Activated CD4-positive, alpha-beta memory T cell treated with anti-CD3 and anti-CD28 coated beads, Interleukin-2, amount 10 ng/mL, durations not matched to agents 7 days and 5 days (primary cell): ENCODE measurements at regions not wholly inside any gene's neighbourhood (a gene's known extent, or its start where the extent isn't known, plus 50 kb on each side); places are given as distances from the start of the nearest gene placed in this dataset.

Experiments used
- CTCF ChIA-PET: fragments of 350-600 bp; sonication (Branson Sonifier 250); formaldehyde crosslinking; loops from one replicate; lab custom pipeline; 2021; ENCODE audit warnings: antibody characterized with exemption, inconsistent platforms; lab: Charles Lee
- POLR2A ChIA-PET: fragments of 350-600 bp; sonication (Branson Sonifier 250); formaldehyde crosslinking; loops from one replicate; lab custom pipeline; 2021; ENCODE audit warnings: antibody characterized with exemption; lab: Charles Lee
- DNase-seq: peaks from one replicate; pipeline ENCODE4 v3.0.0-alpha.2; 2020
- H3K27ac Mint-ChIP-seq: one replicate; pipeline ENCODE4 v1.8.0; 2021; ENCODE audit warnings: mild to moderate bottlenecking, mixed read lengths
- H3K27me3 Mint-ChIP-seq: one replicate; pipeline ENCODE4 v1.8.0; 2021; ENCODE audit warnings: mixed read lengths
- H3K36me3 Mint-ChIP-seq: one replicate; pipeline ENCODE4 v1.8.0; 2021; ENCODE audit warnings: low read depth, mixed read lengths
- H3K4me1 Mint-ChIP-seq: one replicate; pipeline ENCODE4 v1.8.0; 2021; ENCODE audit warnings: mixed read lengths
- H3K4me3 Mint-ChIP-seq: one replicate; pipeline ENCODE4 v1.8.0; 2021; ENCODE audit warnings: mild to moderate bottlenecking, mixed read lengths
- H3K9me3 Mint-ChIP-seq: one replicate; pipeline ENCODE4 v1.8.0; 2021; ENCODE audit warnings: mixed read lengths

DNA sequence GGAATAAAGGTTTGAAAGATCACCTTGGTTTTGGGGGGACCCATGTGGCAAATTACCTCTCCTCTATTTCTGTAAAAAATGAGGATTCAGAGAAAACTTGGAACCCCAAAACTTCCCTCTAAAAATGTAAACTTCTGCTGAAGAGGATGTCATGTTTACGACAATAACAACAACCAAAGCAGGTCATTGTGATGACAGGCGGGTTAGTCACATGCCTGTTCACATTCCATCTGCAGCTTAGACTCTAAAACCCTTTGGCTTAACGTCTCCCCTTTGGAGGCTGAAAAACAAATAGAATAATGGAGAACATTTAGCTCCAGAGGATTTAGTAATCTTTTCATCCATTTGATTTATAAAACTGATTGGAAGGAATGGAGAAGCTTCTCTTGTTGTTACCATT lies 75.0 kb upstream of the FAM9C start:
- Mint-ChIP-seq H3K27me3 (no peaks in the 10 kb centered on the region), H3K27ac (no peak overlapping the region), H3K4me3 (no peak overlapping the region), H3K4me1 (peaks cover 26% of the 10 kb centered on the region), H3K9me3 (peaks cover 12% of the 10 kb centered on the region), H3K36me3 (peaks cover 21% of the 10 kb centered on the region)
- no peak for DNase-seq
- ChIA-PET CTCF (no interaction called here), POLR2A (no interaction called here)

- Mint-ChIP-seq H3K27ac (no peak overlapping the region), H3K36me3 (peaks cover 11% of the 10 kb centered on the region), H3K27me3 (no peaks in the 10 kb centered on the region), H3K4me1 (peaks cover 7% of the 10 kb centered on the region), H3K9me3 (peaks cover 12% of the 10 kb centered on the region), H3K4me3 (no peak overlapping the region)
- ChIA-PET POLR2A (no interaction called here), CTCF (interaction anchor here (1.5 kb wide), 1 partner anchor 169 kb away, joined by 3 read pairs; no protein-coding TSS in a partner anchor)
- no peak for DNase-seq
These were observed 70.9 kb upstream of the FAM9C start for GRCh38 chrX:13115146-13115855.

DNA sequence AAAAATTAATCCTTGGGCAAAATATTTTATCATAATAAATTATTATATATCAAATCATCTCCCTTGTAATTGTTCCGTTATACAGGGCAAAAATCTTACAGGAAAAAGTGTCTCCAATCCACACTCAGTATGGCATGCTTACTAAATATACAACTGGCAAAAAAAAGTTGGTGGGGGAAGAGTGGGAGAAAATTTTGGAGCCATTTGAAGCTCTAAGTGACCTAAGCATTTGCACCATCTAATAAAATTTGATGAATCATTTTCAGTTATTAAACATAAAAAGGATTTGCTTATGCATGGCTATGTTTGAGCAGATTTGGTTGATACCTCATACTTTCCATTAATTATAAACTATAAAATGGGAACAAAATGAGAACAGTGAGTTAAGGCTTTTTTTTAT lies 68.1 kb upstream of the FAM9C start:
- Mint-ChIP-seq H3K27ac (no peak overlapping the region), H3K4me1 (peaks cover 7% of the 10 kb centered on the region), H3K27me3 (no peaks in the 10 kb centered on the region), H3K4me3 (no peak overlapping the region), H3K36me3 (peaks cover 5% of the 10 kb centered on the region), H3K9me3 (peaks cover 8% of the 10 kb centered on the region)
- POLR2A ChIA-PET, result no interaction called here
- DNase-seq, result no peak
- CTCF ChIA-PET, result no interaction called here

- Mint-ChIP-seq H3K27me3 (no peaks in the 10 kb centered on the region), H3K4me3 (no peak overlapping the region), H3K9me3 (no peaks in the 10 kb centered on the region), H3K27ac (no peak overlapping the region), H3K4me1 (peaks cover 7% of the 10 kb centered on the region), H3K36me3 (no peaks in the 10 kb centered on the region)
- ChIA-PET CTCF (interaction anchor here (0.6 kb wide), 2 partner anchors 285 to 536 kb away, joined by 3 to 4 read pairs; no protein-coding TSS in a partner anchor), POLR2A (interaction anchor here (0.6 kb wide), 1 partner anchor 126 kb away, joined by 3 read pairs; no protein-coding TSS in a partner anchor)
- DNase-seq, result no peak
These were observed 66.3 kb upstream of the FAM9C start for GRCh38 chrX:13110433-13111324.

DNA sequence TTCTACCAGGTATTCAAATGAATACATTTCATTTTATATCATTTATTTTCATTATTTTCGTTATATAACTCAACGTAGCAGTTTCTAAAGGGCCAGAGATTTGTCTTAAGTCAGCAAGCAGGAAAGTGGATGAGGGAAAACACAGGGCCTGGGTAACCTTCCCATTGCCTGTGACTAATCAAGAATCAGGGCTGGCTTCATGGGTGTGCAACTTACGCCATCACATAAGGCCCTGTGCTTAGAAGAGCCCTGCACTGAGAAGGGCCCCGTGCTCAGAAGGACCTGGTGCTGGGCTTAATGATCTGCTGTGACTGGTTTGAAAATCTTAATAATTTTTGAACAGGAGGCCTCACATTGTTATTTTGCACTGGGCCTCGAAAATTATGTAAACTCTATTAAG lies 65.4 kb upstream of the FAM9C start:
- H3K4me3 Mint-ChIP-seq, result no peak overlapping the region
- DNase-seq, result no peak
- no peaks in the 10 kb centered on the region for H3K27me3 Mint-ChIP-seq
- H3K36me3 Mint-ChIP-seq, result no peaks in the 10 kb centered on the region
- no peaks in the 10 kb centered on the region for H3K9me3 Mint-ChIP-seq
- ChIA-PET POLR2A (no interaction called here), CTCF (no interaction called here)
- no peak overlapping the region for H3K27ac Mint-ChIP-seq
- H3K4me1 Mint-ChIP-seq, result peaks cover 7% of the 10 kb centered on the region

- Mint-ChIP-seq H3K4me3 (no peak overlapping the region), H3K27ac (no peak overlapping the region), H3K36me3 (peaks cover 20% of the 10 kb centered on the region), H3K27me3 (no peaks in the 10 kb centered on the region), H3K4me1 (peaks cover 45% of the 10 kb centered on the region), H3K9me3 (peaks cover 8% of the 10 kb centered on the region)
- POLR2A ChIA-PET, result no interaction called here
- no peak for DNase-seq
- CTCF ChIA-PET, result no interaction called here
These were observed 59.5 kb upstream of the FAM9C start for GRCh38 chrX:13103914-13104274.

GRCh38 chrX:13103188-13103913 lies 58.9 kb upstream of the FAM9C start:
- ChIA-PET POLR2A (no interaction called here), CTCF (interaction anchor here (3.7 kb wide), 1 partner anchor 12 kb away, joined by 16 read pairs; no protein-coding TSS in a partner anchor)
- peaks cover 49% of the 10 kb centered on the region for H3K4me1 Mint-ChIP-seq
- H3K4me3 Mint-ChIP-seq, result no peak overlapping the region
- no peak for DNase-seq
- H3K27me3 Mint-ChIP-seq, result no peaks in the 10 kb centered on the region
- no peak overlapping the region for H3K27ac Mint-ChIP-seq
- peaks cover 22% of the 10 kb centered on the region for H3K36me3 Mint-ChIP-seq
- H3K9me3 Mint-ChIP-seq, result peaks cover 8% of the 10 kb centered on the region

DNA sequence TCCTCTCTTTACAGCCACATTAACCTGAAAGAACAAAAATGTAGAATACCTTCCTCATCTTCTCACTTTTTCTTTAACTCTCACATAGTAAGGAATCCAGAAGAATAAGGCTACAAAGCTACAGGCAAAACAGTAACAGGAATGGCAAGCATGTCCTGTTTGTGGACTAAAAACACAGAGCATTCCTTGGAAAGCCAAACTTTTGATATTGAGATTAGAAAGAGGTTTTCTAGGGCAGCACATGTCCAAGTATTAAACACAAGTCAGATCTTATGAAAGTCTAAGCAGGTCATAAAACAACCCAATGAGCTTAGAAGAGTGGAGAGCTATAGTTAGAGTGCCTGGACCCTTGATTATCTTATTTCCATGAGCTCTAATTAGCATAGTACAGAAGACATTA lies 58.2 kb upstream of the FAM9C start:
- peaks cover 8% of the 10 kb centered on the region for H3K9me3 Mint-ChIP-seq
- peaks cover 53% of the 10 kb centered on the region for H3K4me1 Mint-ChIP-seq
- H3K27ac Mint-ChIP-seq, result no peak overlapping the region
- ChIA-PET CTCF (interaction anchor here (3.7 kb wide), 1 partner anchor 11 kb away, joined by 16 read pairs; no protein-coding TSS in a partner anchor), POLR2A (interaction anchor here (1.9 kb wide), 1 partner anchor 144 kb away, joined by 4 read pairs; no protein-coding TSS in a partner anchor)
- H3K4me3 Mint-ChIP-seq, result no peak overlapping the region
- no peaks in the 10 kb centered on the region for H3K27me3 Mint-ChIP-seq
- H3K36me3 Mint-ChIP-seq, result peaks cover 25% of the 10 kb centered on the region
- no peak for DNase-seq

- Mint-ChIP-seq H3K27me3 (no peaks in the 10 kb centered on the region), H3K36me3 (peaks cover 27% of the 10 kb centered on the region), H3K4me1 (peaks cover 62% of the 10 kb centered on the region), H3K27ac (peak overlapping the region; percentile 76), H3K9me3 (peaks cover 8% of the 10 kb centered on the region), H3K4me3 (no peak overlapping the region)
- peak; percentile 66 for DNase-seq
- POLR2A ChIA-PET, result interaction anchor here (0.9 to 2.3 kb wide), 5 partner anchors 9 to 143 kb away, joined by 3 to 11 read pairs (median 4); no protein-coding TSS in a partner anchor
- CTCF ChIA-PET, result interaction anchor here (0.5 to 3.7 kb wide), 3 partner anchors 10 to 648 kb away, joined by 5 to 16 read pairs (median 11); no protein-coding TSS in a partner anchor
These were observed 57.2 kb upstream of the FAM9C start for GRCh38 chrX:13101441-13102139.

DNA sequence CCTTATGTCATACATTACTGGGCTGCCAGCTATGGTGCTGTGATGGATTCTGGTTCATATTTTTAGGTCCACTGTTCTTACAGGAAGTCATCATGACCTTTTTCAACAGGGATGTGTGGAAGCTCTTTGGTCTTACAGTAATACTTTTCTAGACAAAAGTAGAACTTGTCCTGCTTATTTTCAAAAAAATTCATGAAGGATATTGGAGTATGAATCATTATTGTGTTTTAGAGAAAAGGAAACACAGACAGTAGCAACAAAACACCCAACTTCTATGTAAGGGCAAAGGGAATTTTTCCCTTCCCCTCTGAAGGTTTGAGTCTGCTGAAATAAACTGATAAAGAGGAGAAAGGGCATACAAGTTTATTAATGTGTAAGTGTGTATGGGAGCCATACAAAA lies 54.7 kb upstream of the FAM9C start:
- Mint-ChIP-seq H3K4me1 (peaks cover 83% of the 10 kb centered on the region), H3K4me3 (no peak overlapping the region)
- CTCF ChIA-PET, result interaction anchor here (1.1 kb wide), 1 partner anchor 121 kb away, joined by 3 read pairs; no protein-coding TSS in a partner anchor

DNA sequence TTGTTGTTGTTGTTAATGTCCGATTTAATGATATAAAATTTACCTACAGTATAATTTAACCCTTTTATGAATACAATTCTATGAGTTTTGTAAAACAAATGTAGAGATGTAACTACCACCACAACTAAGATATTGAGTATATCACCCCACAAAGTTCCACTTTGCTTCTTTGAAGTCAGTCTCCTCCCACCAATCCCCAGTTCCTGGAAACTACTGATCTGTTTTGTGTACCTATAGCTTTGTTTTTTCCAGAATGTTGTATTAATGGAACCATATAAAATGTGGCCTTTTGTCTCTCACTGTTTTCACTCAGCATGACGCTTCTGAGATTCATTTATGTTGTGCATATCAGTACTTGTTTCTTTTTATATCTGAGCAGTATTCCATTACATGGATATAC lies 52.3 kb upstream of the FAM9C start:
- no peaks in the 10 kb centered on the region for H3K27me3 Mint-ChIP-seq
- H3K27ac Mint-ChIP-seq, result peak overlapping the region; percentile 55
- peaks cover 89% of the 10 kb centered on the region for H3K4me1 Mint-ChIP-seq
- no peaks in the 10 kb centered on the region for H3K9me3 Mint-ChIP-seq
- peaks cover 14% of the 10 kb centered on the region for H3K36me3 Mint-ChIP-seq
- no peak for DNase-seq
- no peak overlapping the region for H3K4me3 Mint-ChIP-seq
- ChIA-PET CTCF (interaction anchor here (0.7 to 13.0 kb wide), 2 partner anchors 42 to 146 kb away, joined by 7 to 273 read pairs; no protein-coding TSS in a partner anchor), POLR2A (interaction anchor here (1.3 to 24.1 kb wide), 2 partner anchors 15 to 120 kb away, joined by 3 to 1502 read pairs; partner anchors contain the start of gene TMSB4X)

More for the DNA sequence above, 54.7 kb upstream of the FAM9C start:
- H3K9me3 Mint-ChIP-seq, result peaks cover 8% of the 10 kb centered on the region
- DNase-seq, result no peak
- H3K36me3 Mint-ChIP-seq, result peaks cover 24% of the 10 kb centered on the region
- POLR2A ChIA-PET, result interaction anchor here (1.0 kb wide), 1 partner anchor 27 kb away, joined by 3 read pairs; no protein-coding TSS in a partner anchor
- H3K27ac Mint-ChIP-seq, result peak overlapping the region; percentile 6
- H3K27me3 Mint-ChIP-seq, result no peaks in the 10 kb centered on the region
